Putamen (tissue), 1 donor: ENCODE measurements at regions not wholly inside any gene's neighbourhood (a gene's known extent, or its start where the extent isn't known, plus 50 kb on each side); places are given as distances from the start of the nearest gene placed in this dataset.
"Not testable (repeated sequence)": the region's sequence is repeated elsewhere in the genome, so short reads cannot be mapped to it uniquely, and the experiment has no call there.

Experiments used
- DNase-seq: peaks from one replicate; pipeline ENCODE4 v3.0.0-alpha.2; 2016; ENCODE audit warnings: low spot score

GRCh38 chr18:42545825-42546224, 569.7 kb downstream of the RIT2 start:
- no peak for DNase-seq

- no peak for DNase-seq
Observed at GRCh38 chr18:42548493-42548892, 567.0 kb downstream of the RIT2 start.

GRCh38 chr18:42549596-42549995, 565.9 kb downstream of the RIT2 start:
- no peak for DNase-seq

GRCh38 chr18:42552559-42552958, 562.9 kb downstream of the RIT2 start:
- not testable (repeated sequence) for DNase-seq

GRCh38 chr18:42559069-42559690, 556.3 kb downstream of the RIT2 start:
- DNase-seq: no peak

GRCh38 chr18:42561521-42561920, 554.0 kb downstream of the RIT2 start:
- no peak for DNase-seq

- DNase-seq: no peak
Observed at GRCh38 chr18:42563995-42564394, 551.5 kb downstream of the RIT2 start.

GRCh38 chr18:42564761-42565160, 550.7 kb downstream of the RIT2 start:
- peak; percentile 64 for DNase-seq

- DNase-seq: no peak
Observed at GRCh38 chr18:42568773-42569172, 546.7 kb downstream of the RIT2 start.

GRCh38 chr18:42574871-42575270, 540.6 kb downstream of the RIT2 start:
- no peak for DNase-seq

GRCh38 chr18:42576124-42576523, 539.4 kb downstream of the RIT2 start:
- DNase-seq: no peak

GRCh38 chr18:42578792-42579191, 536.7 kb downstream of the RIT2 start:
- DNase-seq: no peak

- no peak for DNase-seq
Observed at GRCh38 chr18:42582266-42582665, 533.2 kb downstream of the RIT2 start.

- DNase-seq: no peak
Observed at GRCh38 chr18:42583283-42583731, 532.2 kb downstream of the RIT2 start.

- DNase-seq: no peak
Observed at GRCh38 chr18:42586601-42587000, 528.9 kb downstream of the RIT2 start.

- no peak for DNase-seq
Observed at GRCh38 chr18:42588786-42589185, 526.7 kb downstream of the RIT2 start.

- no peak for DNase-seq
Observed at GRCh38 chr18:42604820-42605219, 510.7 kb downstream of the RIT2 start.

- no peak for DNase-seq
Observed at GRCh38 chr18:42606886-42607495, 508.5 kb downstream of the RIT2 start.

- no peak for DNase-seq
Observed at GRCh38 chr18:42611134-42611533, 504.4 kb downstream of the RIT2 start.

- peak; percentile 90 for DNase-seq
Observed at GRCh38 chr18:42614619-42615293, 500.7 kb downstream of the RIT2 start.

- no peak for DNase-seq
Observed at GRCh38 chr18:42617221-42617620, 498.3 kb downstream of the RIT2 start.

- no peak for DNase-seq
Observed at GRCh38 chr18:42619771-42620170, 495.7 kb downstream of the RIT2 start.

- DNase-seq: no peak
Observed at GRCh38 chr18:42620657-42621056, 494.8 kb downstream of the RIT2 start.
